Neural progenitor cell (in vitro differentiated cells): ENCODE measurements at regions not wholly inside any gene's neighbourhood (a gene's known extent, or its start where the extent isn't known, plus 50 kb on each side); places are given as distances from the start of the nearest gene placed in this dataset.

Experiments used
- DNase-seq: peaks from one replicate; pipeline ENCODE4 v3.0.0-alpha.2; 2016; ENCODE audit warnings: low spot score
- H2AFZ ChIP-seq: fragments of 200-600 bp; sonication (generic); replicated peaks from 2 replicates; pipeline ENCODE4 v1.6.1; 2016; ENCODE audit warnings: antibody characterized with exemption
- H3F3A ChIP-seq: fragments of 200-600 bp; sonication (generic); 2 replicates; pipeline ENCODE4 v1.6.1; 2016; ENCODE audit warnings: antibody characterized with exemption, low read depth
- H3K27ac ChIP-seq: fragments of 200-600 bp; sonication (generic); 2 replicates; pipeline ENCODE4 v1.5.1; 2016; ENCODE audit warnings: mild to moderate bottlenecking
- H3K27me3 ChIP-seq: fragments of 200-600 bp; sonication (generic); 2 replicates; pipeline ENCODE4 v1.6.1; 2016; ENCODE audit warnings: mild to moderate bottlenecking, moderate library complexity
- H3K36me3 ChIP-seq: fragments of 200-600 bp; sonication (generic); 2 replicates; pipeline ENCODE4 v1.5.1; 2016
- H3K4me1 ChIP-seq: fragments of 200-600 bp; sonication (generic); 2 replicates; pipeline ENCODE4 v1.6.1; 2016; ENCODE audit warnings: mixed run types
- H3K4me2 ChIP-seq: fragments of 200-600 bp; sonication (generic); 2 replicates; pipeline ENCODE4 v1.6.1; 2016
- H3K4me3 ChIP-seq: fragments of 200-600 bp; sonication (generic); 2 replicates; pipeline ENCODE4 v1.5.1; 2016
- H3K79me2 ChIP-seq: fragments of 200-600 bp; sonication (generic); 2 replicates; pipeline ENCODE4 v1.6.1; 2016; ENCODE audit warnings: low read depth
- H3K9ac ChIP-seq: fragments of 200-600 bp; sonication (generic); 2 replicates; pipeline ENCODE4 v1.6.1; 2016
- H3K9me3 ChIP-seq: fragments of 200-600 bp; sonication (generic); 2 replicates; pipeline ENCODE4 v1.5.1; 2016; ENCODE audit warnings: low read depth
- H4K20me1 ChIP-seq: fragments of 200-600 bp; sonication (generic); 2 replicates; pipeline ENCODE4 v1.6.1; 2016; ENCODE audit warnings: low read depth
- H3K27ac Mint-ChIP-seq: 3 replicates; pipeline ENCODE4 v1.8.0; 2021; ENCODE audit warnings: mixed read lengths
- H3K27me3 Mint-ChIP-seq: 2 replicates; pipeline ENCODE4 v1.8.0; 2022; ENCODE audit warnings: low read depth, mild to moderate bottlenecking, inconsistent platforms, moderate library complexity, mixed read lengths; ENCODE audit not compliant: insufficient read depth
- H3K36me3 Mint-ChIP-seq: 3 replicates; pipeline ENCODE4 v1.8.0; 2021; ENCODE audit warnings: mixed read lengths
- H3K4me1 Mint-ChIP-seq: 3 replicates; pipeline ENCODE4 v1.8.0; 2021; ENCODE audit warnings: mixed read lengths
- H3K4me3 Mint-ChIP-seq: 3 replicates; pipeline ENCODE4 v1.8.0; 2021; ENCODE audit warnings: mild to moderate bottlenecking, moderate library complexity, mixed read lengths
- H3K9me3 Mint-ChIP-seq: 3 replicates; pipeline ENCODE4 v1.8.0; 2020; ENCODE audit warnings: mixed read lengths
- EZH2 ChIP-seq: fragments of 200-600 bp; sonication (generic); IDR thresholded peaks from 2 replicates; pipeline ENCODE4 v1.6.1; 2017; ENCODE audit warnings: antibody characterized with exemption, mild to moderate bottlenecking, moderate library complexity
- EZH2phosphoT487 ChIP-seq: fragments of 200-600 bp; sonication (generic); IDR thresholded peaks from 2 replicates; pipeline ENCODE4 v1.6.1; 2017; ENCODE audit warnings: antibody characterized with exemption
- TF ChIP-seq, protein P1 (sequence below): fragments of 200-600 bp; sonication (generic); IDR thresholded peaks from 2 replicates; pipeline ENCODE4 v1.5.1; 2017; ENCODE audit warnings: antibody characterized with exemption, mild to moderate bottlenecking

GRCh38 chr3:24616110-24616829 lies 121.6 kb upstream of the THRB start:
- Mint-ChIP-seq H3K4me3 (no peak overlapping the region), H3K27ac (no peak overlapping the region), H3K36me3 (no peaks in the 10 kb centered on the region), H3K27me3 (no peaks in the 10 kb centered on the region), H3K4me1 (no peaks in the 10 kb centered on the region), H3K9me3 (no peaks in the 10 kb centered on the region)
- TF ChIP-seq, protein P1, sequence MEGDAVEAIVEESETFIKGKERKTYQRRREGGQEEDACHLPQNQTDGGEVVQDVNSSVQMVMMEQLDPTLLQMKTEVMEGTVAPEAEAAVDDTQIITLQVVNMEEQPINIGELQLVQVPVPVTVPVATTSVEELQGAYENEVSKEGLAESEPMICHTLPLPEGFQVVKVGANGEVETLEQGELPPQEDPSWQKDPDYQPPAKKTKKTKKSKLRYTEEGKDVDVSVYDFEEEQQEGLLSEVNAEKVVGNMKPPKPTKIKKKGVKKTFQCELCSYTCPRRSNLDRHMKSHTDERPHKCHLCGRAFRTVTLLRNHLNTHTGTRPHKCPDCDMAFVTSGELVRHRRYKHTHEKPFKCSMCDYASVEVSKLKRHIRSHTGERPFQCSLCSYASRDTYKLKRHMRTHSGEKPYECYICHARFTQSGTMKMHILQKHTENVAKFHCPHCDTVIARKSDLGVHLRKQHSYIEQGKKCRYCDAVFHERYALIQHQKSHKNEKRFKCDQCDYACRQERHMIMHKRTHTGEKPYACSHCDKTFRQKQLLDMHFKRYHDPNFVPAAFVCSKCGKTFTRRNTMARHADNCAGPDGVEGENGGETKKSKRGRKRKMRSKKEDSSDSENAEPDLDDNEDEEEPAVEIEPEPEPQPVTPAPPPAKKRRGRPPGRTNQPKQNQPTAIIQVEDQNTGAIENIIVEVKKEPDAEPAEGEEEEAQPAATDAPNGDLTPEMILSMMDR = no peak
- TF ChIP-seq EZH2phosphoT487 (no peak), EZH2 (no peak)
- no peaks in the 10 kb centered on the region for H3K36me3 ChIP-seq
- no peak overlapping the region for H3K9ac ChIP-seq
- no peaks in the 10 kb centered on the region for H3F3A ChIP-seq
- no peak overlapping the region for H2AFZ ChIP-seq
- no peaks in the 10 kb centered on the region for H3K4me1 ChIP-seq
- no peak overlapping the region for H3K4me3 ChIP-seq
- no peaks in the 10 kb centered on the region for H3K9me3 ChIP-seq
- no peaks in the 10 kb centered on the region for H3K79me2 ChIP-seq
- no peaks in the 10 kb centered on the region for H3K27me3 ChIP-seq
- DNase-seq = no peak
- no peaks in the 10 kb centered on the region for H4K20me1 ChIP-seq
- H3K27ac ChIP-seq = no peak overlapping the region
- H3K4me2 ChIP-seq = no peak overlapping the region

- Histone ChIP-seq H3K4me3 (no peak overlapping the region), H3K4me2 (no peak overlapping the region), H2AFZ (no peak overlapping the region), H4K20me1 (no peaks in the 10 kb centered on the region), H3K79me2 (no peaks in the 10 kb centered on the region), H3K27me3 (no peaks in the 10 kb centered on the region), H3K4me1 (no peaks in the 10 kb centered on the region), H3K9me3 (no peaks in the 10 kb centered on the region), H3K36me3 (no peaks in the 10 kb centered on the region), H3F3A (no peaks in the 10 kb centered on the region), H3K9ac (no peak overlapping the region), H3K27ac (no peak overlapping the region)
- Mint-ChIP-seq H3K27ac (no peak overlapping the region), H3K36me3 (no peaks in the 10 kb centered on the region), H3K4me3 (no peak overlapping the region), H3K9me3 (peaks cover 8% of the 10 kb centered on the region), H3K4me1 (peaks cover 9% of the 10 kb centered on the region), H3K27me3 (no peaks in the 10 kb centered on the region)
- TF ChIP-seq EZH2 = no peak
- TF ChIP-seq EZH2phosphoT487 = no peak
- TF ChIP-seq, protein P1 = no peak
- no peak for DNase-seq
These were observed 127.5 kb upstream of the THRB start for GRCh38 chr3:24622138-24622537.

- no peak overlapping the region for H3K4me3 ChIP-seq
- Mint-ChIP-seq H3K9me3 (peaks cover 8% of the 10 kb centered on the region), H3K36me3 (no peaks in the 10 kb centered on the region), H3K4me3 (no peak overlapping the region), H3K4me1 (peaks cover 9% of the 10 kb centered on the region), H3K27me3 (no peaks in the 10 kb centered on the region), H3K27ac (no peak overlapping the region)
- no peak overlapping the region for H3K9ac ChIP-seq
- no peak overlapping the region for H3K27ac ChIP-seq
- H2AFZ ChIP-seq = no peak overlapping the region
- no peaks in the 10 kb centered on the region for H3K79me2 ChIP-seq
- TF ChIP-seq EZH2phosphoT487 (no peak), EZH2 (no peak)
- TF ChIP-seq, protein P1 = no peak
- H3K27me3 ChIP-seq = no peaks in the 10 kb centered on the region
- DNase-seq = no peak
- H3K4me2 ChIP-seq = no peak overlapping the region
- no peaks in the 10 kb centered on the region for H3F3A ChIP-seq
- H3K36me3 ChIP-seq = no peaks in the 10 kb centered on the region
- no peaks in the 10 kb centered on the region for H3K4me1 ChIP-seq
- H3K9me3 ChIP-seq = no peaks in the 10 kb centered on the region
- no peaks in the 10 kb centered on the region for H4K20me1 ChIP-seq
These were observed 128.1 kb upstream of the THRB start for GRCh38 chr3:24622696-24623225.
